H1 (cell line): ENCODE measurements at regions not wholly inside any gene's neighbourhood (a gene's known extent, or its start where the extent isn't known, plus 50 kb on each side); places are given as distances from the start of the nearest gene placed in this dataset.
A peak's percentile ranks its signal among the peaks of the same experiment; 100 is the strongest.

Experiments
- CTCF ChIA-PET: fragments of 300-600 bp; sonication (Branson Sonifier 250); formaldehyde crosslinking; loops from one replicate; lab custom pipeline; 2021; ENCODE audit not compliant: partially characterized antibody; lab: Charles Lee
- POLR2A ChIA-PET: fragments of 300-600 bp; sonication (Branson Sonifier 250); formaldehyde crosslinking; loops from one replicate; lab custom pipeline; 2021; ENCODE audit warnings: inconsistent platforms; ENCODE audit not compliant: partially characterized antibody; lab: Charles Lee
- DNase-seq, 2 experiments: peaks; one replicate each; pipeline versions ENCODE4 v3.0.0 to v3.0.0-alpha.2; 2010 to 2022; ENCODE audit warnings: low spot score in 2 of 2, low read depth in 1 of 2, mixed read lengths in 1 of 2
- FAIRE-seq: peaks from 2 replicates; lab custom pipeline; 2011; peaks lifted over from hg19 to GRCh38; lab: Jason Lieb, UNC
- H2AFZ ChIP-seq: 2 replicates; pipeline ENCODE4 v1.8.1; 2012; ENCODE audit warnings: low read length, inconsistent platforms
- H2AK5ac ChIP-seq: 2 replicates; pipeline ENCODE4 v1.6.1; 2013; ENCODE audit warnings: low read depth, low read length
- H2BK120ac ChIP-seq: replicated peaks from 2 replicates; pipeline ENCODE3; 2013; ENCODE audit warnings: low read depth, low read length, inconsistent platforms
- H2BK12ac ChIP-seq: 2 replicates; pipeline ENCODE4 v1.6.1; 2013; ENCODE audit warnings: low read depth, low read length
- H2BK15ac ChIP-seq: 2 replicates; pipeline ENCODE4 v1.6.1; 2013; ENCODE audit warnings: low read length
- H2BK20ac ChIP-seq: 2 replicates; pipeline ENCODE4 v1.6.1; 2013; ENCODE audit warnings: low read length
- H2BK5ac ChIP-seq: 2 replicates; pipeline ENCODE4 v1.6.1; 2013; ENCODE audit warnings: low read depth, low read length
- H3K14ac ChIP-seq: 2 replicates; pipeline ENCODE4 v1.6.1; 2013; ENCODE audit warnings: inconsistent platforms; ENCODE audit not compliant: insufficient read length
- H3K18ac ChIP-seq: 2 replicates; pipeline ENCODE4 v1.6.1; 2013; ENCODE audit warnings: low read length; ENCODE audit errors: extremely low read depth
- H3K23ac ChIP-seq: 2 replicates; pipeline ENCODE4 v1.6.1; 2013; ENCODE audit warnings: inconsistent platforms; ENCODE audit not compliant: insufficient read length
- H3K23me2 ChIP-seq: 2 replicates; pipeline ENCODE4 v1.6.1; 2013; ENCODE audit warnings: low read depth, low read length
- H3K27ac ChIP-seq: 2 replicates; pipeline ENCODE4 v1.6.1; 2011; ENCODE audit warnings: low read depth, low read length, inconsistent platforms
- H3K27me3 ChIP-seq, 4 experiments: replicated peaks in 1 of 4; 1 replicate in 1 of 4; 2 replicates in 3 of 4; pipeline versions ENCODE4 v1.6.1 to v1.8.1; 2011 to 2013; ENCODE audit warnings: low read length in 3 of 4, mild to moderate bottlenecking in 3 of 4, inconsistent platforms in 2 of 4, mixed read lengths in 2 of 4, moderate library complexity in 1 of 4; ENCODE audit not compliant: control insufficient read depth in 3 of 4, insufficient read depth in 3 of 4; ENCODE audit errors: extremely low read depth in 1 of 4
- H3K36me3 ChIP-seq, 4 experiments: 2 replicates each; pipeline versions ENCODE4 v1.6.1 to v1.8.1; 2011 to 2013; ENCODE audit warnings: mild to moderate bottlenecking in 4 of 4, low read length in 3 of 4, moderate library complexity in 2 of 4, control low read depth in 1 of 4, inconsistent platforms in 1 of 4; ENCODE audit not compliant: insufficient read depth in 4 of 4, control insufficient read depth in 2 of 4
- H3K4ac ChIP-seq: replicated peaks from 2 replicates; pipeline ENCODE3; 2013; ENCODE audit warnings: low read length, low read depth, mixed read lengths, inconsistent platforms; ENCODE audit not compliant: insufficient read length
- H3K4me1 ChIP-seq, 4 experiments: replicated peaks in 1 of 4; 1 replicate in 1 of 4; 2 replicates in 3 of 4; pipeline versions ENCODE4 v1.6.1 to v1.8.1; 2011 to 2013; ENCODE audit warnings: low read length in 3 of 4, inconsistent platforms in 2 of 4, mixed read lengths in 1 of 4; ENCODE audit not compliant: insufficient read depth in 4 of 4, control insufficient read depth in 3 of 4
- H3K4me2 ChIP-seq, 2 experiments: 2 replicates each; pipeline versions ENCODE4 v1.6.1 to v1.8.1; 2011 to 2013; ENCODE audit warnings: low read depth in 2 of 2, low read length in 2 of 2, control low read depth in 1 of 2, inconsistent platforms in 1 of 2, mild to moderate bottlenecking in 1 of 2; ENCODE audit not compliant: insufficient read depth in 1 of 2
- H3K4me3 ChIP-seq, 4 experiments: fragments of 200-600, 300-600 bp in 1 of 4; sonication (generic), shearing (Covaris generic), sonication (Bioruptor Twin) in 1 of 4; 2 replicates each; pipeline versions ENCODE4 v1.5.1 to v1.8.1; 2011 to 2016; ENCODE audit warnings: low read length in 4 of 4, low read depth in 3 of 4, control low read depth in 2 of 4, inconsistent platforms in 2 of 4, mild to moderate bottlenecking in 2 of 4, mixed read lengths in 1 of 4, moderate library complexity in 1 of 4; ENCODE audit not compliant: insufficient read depth in 2 of 4; ENCODE audit errors: extremely low read depth in 1 of 4
- H3K56ac ChIP-seq: replicated peaks from 2 replicates; pipeline ENCODE3; 2013; ENCODE audit warnings: low read depth, mild to moderate bottlenecking, mixed read lengths, low read length, inconsistent platforms; ENCODE audit not compliant: insufficient read length
- H3K79me1 ChIP-seq: 2 replicates; pipeline ENCODE4 v1.6.1; 2013; ENCODE audit warnings: low read depth, low read length, control low read depth
- H3K79me2 ChIP-seq, 2 experiments: 2 replicates each; pipeline versions ENCODE4 v1.6.1 to v1.8.1; 2012 to 2013; ENCODE audit warnings: low read length in 2 of 2, mild to moderate bottlenecking in 2 of 2, inconsistent platforms in 1 of 2; ENCODE audit not compliant: insufficient read depth in 2 of 2, control insufficient read depth in 1 of 2
- H3K9ac ChIP-seq, 4 experiments: replicated peaks in 1 of 4; 1 replicate in 1 of 4; 2 replicates in 3 of 4; pipeline versions ENCODE4 v1.6.1 to v1.8.1; 2011 to 2013; ENCODE audit warnings: low read depth in 3 of 4, low read length in 3 of 4, control low read depth in 2 of 4, mild to moderate bottlenecking in 2 of 4, moderate library complexity in 2 of 4, inconsistent platforms in 1 of 4; ENCODE audit errors: extremely low read depth in 1 of 4
- H3K9me3 ChIP-seq, 2 experiments: 2 replicates each; pipeline versions ENCODE4 v1.6.1 to v1.8.1; 2012 to 2013; ENCODE audit warnings: mild to moderate bottlenecking in 2 of 2, moderate library complexity in 2 of 2, control low read depth in 1 of 2, inconsistent platforms in 1 of 2, low read depth in 1 of 2, low read length in 1 of 2, mixed read lengths in 1 of 2; ENCODE audit not compliant: insufficient read depth in 2 of 2
- H4K20me1 ChIP-seq, 2 experiments: replicated peaks in 1 of 2; 2 replicates each; pipeline versions ENCODE3 to v1.8.1; 2011 to 2013; ENCODE audit warnings: inconsistent platforms in 2 of 2, low read length in 2 of 2, mild to moderate bottlenecking in 1 of 2; ENCODE audit not compliant: insufficient read depth in 2 of 2, control insufficient read depth in 1 of 2
- H4K5ac ChIP-seq: 2 replicates; pipeline ENCODE4 v1.6.1; 2013; ENCODE audit warnings: low read length, low read depth, mixed read lengths, inconsistent platforms; ENCODE audit not compliant: insufficient read length
- H4K8ac ChIP-seq: 2 replicates; pipeline ENCODE4 v1.8.0; 2013; ENCODE audit warnings: mild to moderate bottlenecking, moderate library complexity, low read length, inconsistent platforms; ENCODE audit not compliant: insufficient read depth; ENCODE audit errors: extremely low read depth
- H4K91ac ChIP-seq: replicated peaks from 2 replicates; pipeline ENCODE3; 2013; ENCODE audit warnings: low read length, mixed read lengths, inconsistent platforms; ENCODE audit not compliant: insufficient read length
- ASH2L ChIP-seq: fragments of 200-600, 300-600 bp; sonication (generic); IDR thresholded peaks from one replicate; pipeline ENCODE4 v1.7.1; 2017; ENCODE audit warnings: low read length
- ATF2 ChIP-seq: IDR thresholded peaks from 2 replicates; pipeline ENCODE4 v1.6.1; 2012; ENCODE audit warnings: low read length, inconsistent platforms
- KDM1A ChIP-seq: fragments of 200-600, 300-600 bp; sonication (generic); IDR thresholded peaks from 2 replicates; pipeline ENCODE4 v1.7.1; 2016; ENCODE audit warnings: mild to moderate bottlenecking, low read length, borderline replicate concordance
- MAX ChIP-seq: IDR thresholded peaks from 2 replicates; pipeline ENCODE4 v1.6.1; 2012; ENCODE audit warnings: inconsistent platforms
- NANOG ChIP-seq: IDR thresholded peaks from 2 replicates; pipeline ENCODE4 v1.6.1; 2011; ENCODE audit warnings: low read length, low read depth, mild to moderate bottlenecking, inconsistent platforms; ENCODE audit not compliant: insufficient read depth, poor library complexity, severe bottlenecking
- POLR2AphosphoS5 ChIP-seq: IDR thresholded peaks from 2 replicates; pipeline ENCODE4 v1.6.1; 2011; ENCODE audit warnings: low read depth, low read length
- RBBP5 ChIP-seq: IDR thresholded peaks from 2 replicates; pipeline ENCODE4 v1.7.1; 2012; ENCODE audit warnings: low read depth, mild to moderate bottlenecking, inconsistent platforms, low read length, moderate library complexity, borderline replicate concordance
- RNF2 ChIP-seq: fragments of 200-900, 300-1000 bp; sonication (generic); IDR thresholded peaks from 2 replicates; pipeline ENCODE4 v1.7.1; 2016; ENCODE audit warnings: borderline replicate concordance, low read depth, mild to moderate bottlenecking, antibody characterized with exemption, low read length; ENCODE audit not compliant: poor library complexity, severe bottlenecking; ENCODE audit errors: missing control alignments
- RXRA ChIP-seq: IDR thresholded peaks from 2 replicates; pipeline ENCODE4 v1.6.1; 2011; ENCODE audit warnings: low read depth, mild to moderate bottlenecking, low read length, moderate library complexity; ENCODE audit not compliant: insufficient read depth
- SAP30 ChIP-seq: fragments of 300-600 bp; sonication (generic); IDR thresholded peaks from 2 replicates; pipeline ENCODE4 v1.7.1; 2012; ENCODE audit warnings: low read length, moderate library complexity, mild to moderate bottlenecking, inconsistent platforms; ENCODE audit not compliant: insufficient read depth, insufficient replicate concordance
- SIN3A ChIP-seq, 2 experiments: IDR thresholded peaks in 1 of 2; conservative IDR thresholded peaks in 1 of 2; 2 replicates each; pipeline ENCODE4 v1.6.1; 2011 to 2012; ENCODE audit warnings: low read length in 2 of 2, improper control_type of control experiment in 1 of 2, low read depth in 1 of 2, mild to moderate bottlenecking in 1 of 2
- SIRT6 ChIP-seq: IDR thresholded peaks from one replicate; pipeline ENCODE4 v1.7.1; 2012; ENCODE audit warnings: low read length, inconsistent platforms
- WGBS, 2 experiments: shearing (Covaris generic) in 1 of 2; methylation state at CpG; one replicate each; pipeline versions ENCODE4 v1.1.6 to v1.1.7; 2013 to 2015; ENCODE audit warnings: low lambda C conversion rate in 2 of 2, mixed read lengths in 2 of 2, inconsistent platforms in 1 of 2, low coverage in 1 of 2, missing lambda C conversion rate in 1 of 2; ENCODE audit not compliant: insufficient replicate concordance in 2 of 2, insufficient coverage in 1 of 2, insufficient read length in 1 of 2; ENCODE audit errors: extremely low coverage in 1 of 2, missing lambda C conversion rate in 1 of 2; 5-methylcytosine and 5-hydroxymethylcytosine counted together

GRCh38 chr12:87272851-87273250 lies 756.4 kb downstream of the C12orf50 start:
- POLR2A ChIA-PET, result no interaction called here
- 97% methylated on average over 2 of the region's 2 CpGs; no CpG with 5 or more reads in 1 of the 2 experiments for WGBS, 2 experiments
- peak; percentile 13 for FAIRE-seq
- TF ChIP-seq RNF2, result no peak
- no peak for TF ChIP-seq ATF2
- TF ChIP-seq POLR2AphosphoS5, result no peak
- no peak for TF ChIP-seq RBBP5
- no peak for TF ChIP-seq ASH2L
- no peak for TF ChIP-seq SIRT6
- TF ChIP-seq RXRA, result no peak
- no peak for TF ChIP-seq KDM1A
- TF ChIP-seq SIN3A (conservative IDR thresholded peaks at IDR 0.05 in 1 of 2, IDR thresholded peaks at IDR 0.05 in 1 of 2; ENCODE audit: low read depth in 1 of 2, low read length in 2 of 2), result no peak
- no peak for TF ChIP-seq SAP30
- TF ChIP-seq NANOG, result no peak
- no peak for TF ChIP-seq MAX

More at GRCh38 chr12:87272851-87273250, 756.4 kb downstream of the C12orf50 start:
- no peak overlapping the region for H4K8ac ChIP-seq
- no peak overlapping the region for H2AFZ ChIP-seq
- no peak overlapping the region for H2BK12ac ChIP-seq
- no peaks in the 10 kb centered on the region for H3K36me3 ChIP-seq
- H2AK5ac ChIP-seq, result no peak overlapping the region
- H3K9me3 ChIP-seq, result no peaks in the 10 kb centered on the region
- no peaks in the 10 kb centered on the region for H3K79me2 ChIP-seq
- no peak for DNase-seq
- H3K18ac ChIP-seq, result no peak overlapping the region
- no peak overlapping the region for H2BK20ac ChIP-seq
- CTCF ChIA-PET, result interaction anchor here (3.2 kb wide), 1 partner anchor 11 kb away, joined by 19 read pairs; no protein-coding TSS in a partner anchor
- no peaks in the 10 kb centered on the region for H4K20me1 ChIP-seq
- H3K27ac ChIP-seq, result no peak overlapping the region
- H3K23me2 ChIP-seq, result no peaks in the 10 kb centered on the region
- no peak overlapping the region for H3K4ac ChIP-seq
- H4K91ac ChIP-seq, result no peak overlapping the region
- no peak overlapping the region for H3K56ac ChIP-seq
- H2BK120ac ChIP-seq, result no peak overlapping the region
- H3K79me1 ChIP-seq, result no peaks in the 10 kb centered on the region
- H2BK5ac ChIP-seq, result no peak overlapping the region
- H3K4me3 ChIP-seq, result no peak overlapping the region
- no peak overlapping the region for H4K5ac ChIP-seq
- no peaks in the 10 kb centered on the region for H3K4me1 ChIP-seq
- no peak overlapping the region for H3K14ac ChIP-seq
- H2BK15ac ChIP-seq, result no peak overlapping the region
- H3K23ac ChIP-seq, result no peak overlapping the region
- no peak overlapping the region for H3K4me2 ChIP-seq
- no peaks in the 10 kb centered on the region for H3K27me3 ChIP-seq
- no peak overlapping the region for H3K9ac ChIP-seq
